Duodenal mucosa (tissue), 2 donors: ENCODE measurements at regions not wholly inside any gene's neighbourhood (a gene's known extent, or its start where the extent isn't known, plus 50 kb on each side); places are given as distances from the start of the nearest gene placed in this dataset.

Experiments
- H3K27ac ChIP-seq: one replicate; pipeline ENCODE4 v1.7.0; 2013; ENCODE audit warnings: low read depth, low read length
- H3K27me3 ChIP-seq, 2 donors: one replicate each; pipeline ENCODE4 v1.7.0; 2013; ENCODE audit warnings: low read length in 2 of 2, control low read depth in 1 of 2; ENCODE audit not compliant: insufficient read depth in 2 of 2, control insufficient read depth in 1 of 2
- H3K36me3 ChIP-seq, 2 donors: one replicate each; pipeline ENCODE4 v1.7.0; 2013; ENCODE audit warnings: low read length in 2 of 2, control low read depth in 1 of 2; ENCODE audit not compliant: insufficient read depth in 2 of 2, control insufficient read depth in 1 of 2
- H3K4me1 ChIP-seq, 2 donors: one replicate each; pipeline ENCODE4 v1.7.0; 2013; ENCODE audit warnings: low read length in 2 of 2, control low read depth in 1 of 2; ENCODE audit not compliant: insufficient read depth in 2 of 2, control insufficient read depth in 1 of 2
- H3K4me3 ChIP-seq, 2 donors: one replicate each; pipeline ENCODE4 v1.7.0; 2013; ENCODE audit warnings: low read length in 2 of 2, low read depth in 1 of 2
- H3K9ac ChIP-seq, 2 donors: one replicate each; pipeline ENCODE4 v1.7.0; 2013; ENCODE audit warnings: low read length in 2 of 2, low read depth in 1 of 2
- H3K9me3 ChIP-seq, 2 donors: one replicate each; pipeline ENCODE4 v1.7.0; 2013; ENCODE audit warnings: low read length in 2 of 2, control low read depth in 1 of 2; ENCODE audit not compliant: control insufficient read depth in 1 of 2

GRCh38 chr9:108569624-108570023 is 286.2 kb downstream of the ACTL7B start:
- H3K27ac ChIP-seq, result no peak overlapping the region
- no peaks in the 10 kb centered on the region for H3K9me3 ChIP-seq
- H3K4me1 ChIP-seq, result no peaks in the 10 kb centered on the region
- H3K9ac ChIP-seq, result no peak overlapping the region
- no peak overlapping the region for H3K4me3 ChIP-seq
- H3K27me3 ChIP-seq, result peaks cover 5 to 8% of the 10 kb centered on the region in 2 donors
- no peaks in the 10 kb centered on the region for H3K36me3 ChIP-seq

- no peak overlapping the region for H3K9ac ChIP-seq
- H3K9me3 ChIP-seq, result no peaks in the 10 kb centered on the region
- no peak overlapping the region for H3K27ac ChIP-seq
- no peaks in the 10 kb centered on the region for H3K4me1 ChIP-seq
- H3K4me3 ChIP-seq, result no peak overlapping the region
- H3K36me3 ChIP-seq, result no peaks in the 10 kb centered on the region
- H3K27me3 ChIP-seq, result peaks cover 5 to 8% of the 10 kb centered on the region in 2 donors
Observed at GRCh38 chr9:108568093-108568492, 287.7 kb downstream of the ACTL7B start.

- Histone ChIP-seq H3K9ac (no peak overlapping the region), H3K36me3 (no peaks in the 10 kb centered on the region), H3K9me3 (no peaks in the 10 kb centered on the region), H3K4me1 (no peaks in the 10 kb centered on the region), H3K27me3 (peaks cover 5 to 8% of the 10 kb centered on the region in 2 donors), H3K4me3 (no peak overlapping the region), H3K27ac (no peak overlapping the region)
Observed at GRCh38 chr9:108567571-108567970, 288.2 kb downstream of the ACTL7B start.

GRCh38 chr9:108565651-108566378 is 290.0 kb downstream of the ACTL7B start:
- no peaks in the 10 kb centered on the region for H3K9me3 ChIP-seq
- H3K9ac ChIP-seq, result no peak overlapping the region
- no peak overlapping the region for H3K27ac ChIP-seq
- H3K4me3 ChIP-seq, result no peak overlapping the region
- H3K4me1 ChIP-seq, result no peaks in the 10 kb centered on the region
- peaks cover 5 to 8% of the 10 kb centered on the region in 2 donors for H3K27me3 ChIP-seq
- H3K36me3 ChIP-seq, result no peaks in the 10 kb centered on the region

DNA sequence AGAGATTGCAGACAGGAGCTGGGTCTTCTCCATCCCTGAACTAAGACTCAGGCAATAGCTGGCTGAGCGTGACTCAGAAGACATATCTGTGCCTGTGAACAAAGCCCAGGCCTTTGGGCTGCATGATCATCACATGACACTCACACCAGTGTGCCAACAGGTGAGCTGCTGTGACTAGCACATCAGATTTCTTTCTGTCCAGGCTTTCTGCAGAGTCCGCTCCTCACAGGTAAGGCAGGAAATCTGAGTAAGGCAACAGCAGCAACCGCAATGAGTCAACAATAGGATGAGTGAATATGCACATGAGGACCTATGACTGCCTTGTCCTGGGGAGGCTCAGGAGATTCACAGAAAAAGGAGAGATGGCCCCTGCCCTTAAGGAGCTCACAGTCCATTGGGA is 293.6 kb downstream of the ACTL7B start:
- no peak overlapping the region for H3K4me3 ChIP-seq
- no peaks in the 10 kb centered on the region for H3K9me3 ChIP-seq
- H3K9ac ChIP-seq, result no peak overlapping the region
- no peaks in the 10 kb centered on the region for H3K4me1 ChIP-seq
- H3K36me3 ChIP-seq, result no peaks in the 10 kb centered on the region
- no peaks in the 10 kb centered on the region for H3K27me3 ChIP-seq
- no peak overlapping the region for H3K27ac ChIP-seq

GRCh38 chr9:108559432-108559831 is 296.4 kb downstream of the ACTL7B start:
- Histone ChIP-seq H3K9me3 (no peaks in the 10 kb centered on the region), H3K4me3 (no peak overlapping the region), H3K27me3 (no peaks in the 10 kb centered on the region), H3K4me1 (no peaks in the 10 kb centered on the region), H3K27ac (no peak overlapping the region), H3K36me3 (no peaks in the 10 kb centered on the region), H3K9ac (no peak overlapping the region)

- Histone ChIP-seq H3K27ac (no peak overlapping the region), H3K27me3 (no peaks in the 10 kb centered on the region), H3K9ac (no peak overlapping the region), H3K4me1 (peaks cover 0 to 12% of the 10 kb centered on the region in 2 donors), H3K36me3 (no peaks in the 10 kb centered on the region), H3K4me3 (no peak overlapping the region), H3K9me3 (no peaks in the 10 kb centered on the region)
Observed at GRCh38 chr9:108554831-108555230, 301.0 kb downstream of the ACTL7B start.

- Histone ChIP-seq H3K9me3 (no peaks in the 10 kb centered on the region), H3K36me3 (no peaks in the 10 kb centered on the region), H3K4me3 (no peak overlapping the region), H3K27ac (no peak overlapping the region), H3K9ac (no peak overlapping the region), H3K27me3 (no peaks in the 10 kb centered on the region), H3K4me1 (peaks cover 0 to 12% of the 10 kb centered on the region in 2 donors)
Observed at GRCh38 chr9:108553111-108553635, 302.6 kb downstream of the ACTL7B start.

GRCh38 chr9:108552459-108553040 is 303.2 kb downstream of the ACTL7B start:
- Histone ChIP-seq H3K27ac (no peak overlapping the region), H3K27me3 (no peaks in the 10 kb centered on the region), H3K9ac (no peak overlapping the region), H3K4me3 (no peak overlapping the region), H3K36me3 (no peaks in the 10 kb centered on the region), H3K4me1 (peaks cover 0 to 12% of the 10 kb centered on the region in 2 donors), H3K9me3 (no peaks in the 10 kb centered on the region)

GRCh38 chr9:108551030-108551841 is 304.6 kb downstream of the ACTL7B start:
- peaks cover 0 to 12% of the 10 kb centered on the region in 2 donors for H3K4me1 ChIP-seq
- no peaks in the 10 kb centered on the region for H3K36me3 ChIP-seq
- H3K4me3 ChIP-seq, result no peak overlapping the region
- H3K27ac ChIP-seq, result no peak overlapping the region
- H3K27me3 ChIP-seq, result no peaks in the 10 kb centered on the region
- no peaks in the 10 kb centered on the region for H3K9me3 ChIP-seq
- no peak overlapping the region for H3K9ac ChIP-seq
